Trophoblast cell (in vitro differentiated cells and primary cell): ENCODE measurements at regions not wholly inside any gene's neighbourhood (a gene's known extent, or its start where the extent isn't known, plus 50 kb on each side); places are given as distances from the start of the nearest gene placed in this dataset.

Source experiments
- DNase-seq, 2 donors: peaks; one replicate each; pipeline ENCODE4 v3.0.0-alpha.2; 2016
- H2AFZ ChIP-seq: 2 replicates; pipeline ENCODE4 v1.6.1; 2013; ENCODE audit warnings: low read length, moderate library complexity, mild to moderate bottlenecking; ENCODE audit not compliant: insufficient read depth, poor library complexity
- H2AK5ac ChIP-seq: 2 replicates; pipeline ENCODE4 v1.6.1; 2013; ENCODE audit warnings: mild to moderate bottlenecking, low read length
- H2BK120ac ChIP-seq: 2 replicates; pipeline ENCODE4 v1.6.1; 2013; ENCODE audit warnings: low read length, mild to moderate bottlenecking, moderate library complexity; ENCODE audit not compliant: insufficient read depth, poor library complexity
- H2BK12ac ChIP-seq: 2 replicates; pipeline ENCODE4 v1.6.1; 2013; ENCODE audit warnings: mild to moderate bottlenecking, low read length, moderate library complexity
- H2BK5ac ChIP-seq: 2 replicates; pipeline ENCODE4 v1.6.1; 2013; ENCODE audit warnings: low read length, low read depth, moderate library complexity, mild to moderate bottlenecking; ENCODE audit not compliant: poor library complexity
- H3K14ac ChIP-seq: 2 replicates; pipeline ENCODE4 v1.6.1; 2013; ENCODE audit warnings: mild to moderate bottlenecking, low read length
- H3K18ac ChIP-seq: 2 replicates; pipeline ENCODE4 v1.6.1; 2013; ENCODE audit warnings: mild to moderate bottlenecking, low read length
- H3K23ac ChIP-seq: 2 replicates; pipeline ENCODE4 v1.6.1; 2013; ENCODE audit warnings: low read length
- H3K27ac ChIP-seq: 2 replicates; pipeline ENCODE4 v1.5.1; 2013; ENCODE audit warnings: low read depth, mild to moderate bottlenecking, inconsistent platforms, low read length, moderate library complexity
- H3K27me3 ChIP-seq: 2 replicates; pipeline ENCODE4 v1.6.1; 2013; ENCODE audit warnings: inconsistent platforms, mild to moderate bottlenecking, low read length, moderate library complexity; ENCODE audit not compliant: insufficient read depth
- H3K36me3 ChIP-seq, 2 experiments: 1 replicate in 1 of 2; 2 replicates in 1 of 2; pipeline ENCODE4 v1.6.1; 2013; ENCODE audit warnings: low read length in 2 of 2, mild to moderate bottlenecking in 2 of 2, moderate library complexity in 1 of 2; ENCODE audit not compliant: insufficient read depth in 2 of 2, control insufficient read depth in 1 of 2
- H3K4ac ChIP-seq: 2 replicates; pipeline ENCODE4 v1.6.1; 2013; ENCODE audit warnings: low read depth, mild to moderate bottlenecking, low read length, moderate library complexity
- H3K4me1 ChIP-seq, 2 experiments: 1 replicate in 1 of 2; 2 replicates in 1 of 2; pipeline ENCODE4 v1.6.1; 2013; ENCODE audit warnings: low read length in 2 of 2, mild to moderate bottlenecking in 2 of 2, moderate library complexity in 1 of 2; ENCODE audit not compliant: insufficient read depth in 2 of 2, control insufficient read depth in 1 of 2
- H3K4me2 ChIP-seq: 2 replicates; pipeline ENCODE4 v1.6.1; 2013; ENCODE audit warnings: inconsistent platforms, mild to moderate bottlenecking, low read length, moderate library complexity
- H3K4me3 ChIP-seq: 2 replicates; pipeline ENCODE4 v1.5.1; 2013; ENCODE audit warnings: mild to moderate bottlenecking, low read depth, low read length, inconsistent platforms
- H3K79me1 ChIP-seq: one replicate; pipeline ENCODE4 v1.6.1; 2013; ENCODE audit warnings: low read length
- H3K79me2 ChIP-seq: 2 replicates; pipeline ENCODE4 v1.6.1; 2013; ENCODE audit warnings: low read length, mild to moderate bottlenecking; ENCODE audit not compliant: control insufficient read depth, insufficient read depth, poor library complexity
- H3K9ac ChIP-seq: 2 replicates; pipeline ENCODE4 v1.6.1; 2013; ENCODE audit warnings: mild to moderate bottlenecking, low read length
- H3K9me3 ChIP-seq: 2 replicates; pipeline ENCODE4 v1.6.1; 2013; ENCODE audit warnings: low read depth, mild to moderate bottlenecking, control low read depth, inconsistent platforms, low read length; ENCODE audit not compliant: insufficient read depth
- H4K12ac ChIP-seq: 2 replicates; pipeline ENCODE4 v1.6.1; 2013; ENCODE audit warnings: low read depth, mild to moderate bottlenecking, low read length, moderate library complexity
- H4K8ac ChIP-seq: 2 replicates; pipeline ENCODE4 v1.6.1; 2013; ENCODE audit warnings: low read depth, mild to moderate bottlenecking, low read length, moderate library complexity
- H4K91ac ChIP-seq: one replicate; pipeline ENCODE4 v1.6.1; 2013; ENCODE audit warnings: low read depth, mild to moderate bottlenecking, low read length, moderate library complexity
- WGBS: extraction: QIAGEN DNeasy Blood & Tissue Kit; methylation state at CpG from one replicate; pipeline ENCODE4 v1.1.7; 2013; ENCODE audit warnings: missing lambda C conversion rate; ENCODE audit not compliant: insufficient read length, insufficient coverage; ENCODE audit errors: extremely low coverage; 5-methylcytosine and 5-hydroxymethylcytosine counted together

DNA sequence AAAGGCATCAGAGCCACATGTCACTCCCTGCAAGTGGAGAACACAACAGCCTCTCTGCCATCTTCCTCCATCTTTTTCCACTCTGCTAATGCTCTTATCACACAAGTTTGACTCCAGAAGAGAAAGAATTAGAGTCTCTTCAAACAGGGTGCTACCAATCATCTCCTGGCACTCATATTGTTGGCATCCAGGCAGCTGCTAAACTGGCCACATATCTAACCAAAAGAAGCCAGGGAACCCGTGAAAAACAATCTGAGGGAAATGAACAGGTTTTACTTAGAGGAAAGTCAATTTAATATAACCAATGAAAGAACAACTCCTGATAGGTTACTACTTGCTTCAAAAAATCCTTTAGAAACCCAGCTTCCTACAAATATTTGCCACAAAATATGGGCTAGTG lies 117.2 kb downstream of the SLC25A46 start:
- H2BK12ac ChIP-seq = no peak overlapping the region
- no peak overlapping the region for H3K4me3 ChIP-seq
- H2BK5ac ChIP-seq = no peak overlapping the region
- no peak overlapping the region for H3K14ac ChIP-seq
- no peaks in the 10 kb centered on the region for H3K79me2 ChIP-seq
- no peak overlapping the region for H4K12ac ChIP-seq
- H3K27ac ChIP-seq = no peak overlapping the region
- DNase-seq = no peak
- no peak overlapping the region for H3K18ac ChIP-seq
- H2AK5ac ChIP-seq = no peak overlapping the region
- peaks cover 0 to 3% of the 10 kb centered on the region in 2 experiments for H3K4me1 ChIP-seq
- H2AFZ ChIP-seq = no peak overlapping the region
- H4K8ac ChIP-seq = no peak overlapping the region
- no CpG with 5 or more reads among the region's 1 CpG for WGBS
- no peak overlapping the region for H2BK120ac ChIP-seq
- H3K4ac ChIP-seq = no peak overlapping the region
- H3K23ac ChIP-seq = no peak overlapping the region
- H3K9ac ChIP-seq = no peak overlapping the region
- H4K91ac ChIP-seq = no peak overlapping the region
- H3K9me3 ChIP-seq = no peaks in the 10 kb centered on the region
- no peaks in the 10 kb centered on the region for H3K79me1 ChIP-seq
- no peaks in the 10 kb centered on the region for H3K27me3 ChIP-seq
- H3K36me3 ChIP-seq = no peaks in the 10 kb centered on the region
- H3K4me2 ChIP-seq = no peak overlapping the region

DNA sequence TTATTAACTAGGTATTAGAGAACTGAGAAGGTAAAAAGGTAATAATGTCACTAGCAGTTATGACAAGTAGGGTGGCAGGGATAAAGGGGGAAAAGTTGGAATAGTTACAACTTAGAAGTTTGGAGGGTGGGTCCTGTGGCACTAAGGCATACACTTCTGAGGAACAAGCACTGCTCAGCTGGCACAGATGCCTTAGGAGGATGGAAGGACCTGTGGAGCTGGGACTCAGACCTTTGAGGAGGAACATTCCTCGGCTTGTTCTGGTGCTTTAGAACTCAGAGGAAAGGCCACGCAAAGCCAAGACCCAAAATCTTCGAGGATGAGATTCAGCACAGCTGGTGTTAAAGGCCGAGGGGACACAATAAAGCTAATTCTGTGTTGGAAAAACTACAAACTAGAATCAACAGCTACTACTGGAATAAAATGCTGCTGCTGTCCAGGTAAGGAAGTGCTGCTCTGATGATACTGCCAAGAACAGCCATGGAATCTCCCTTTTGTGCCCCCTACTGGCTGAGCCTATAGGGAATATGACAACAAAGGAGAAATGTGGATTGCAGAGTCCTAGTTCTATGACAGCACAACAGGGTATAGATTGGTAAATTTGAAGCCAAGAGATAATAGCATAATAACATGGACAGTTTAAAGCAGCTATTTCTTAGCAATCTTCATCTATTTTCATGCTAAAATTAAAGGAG lies 126.7 kb downstream of the SLC25A46 start:
- no CpG with 5 or more reads among the region's 4 CpGs for WGBS
- H4K91ac ChIP-seq = no peak overlapping the region
- no peak overlapping the region for H3K4me2 ChIP-seq

DNA sequence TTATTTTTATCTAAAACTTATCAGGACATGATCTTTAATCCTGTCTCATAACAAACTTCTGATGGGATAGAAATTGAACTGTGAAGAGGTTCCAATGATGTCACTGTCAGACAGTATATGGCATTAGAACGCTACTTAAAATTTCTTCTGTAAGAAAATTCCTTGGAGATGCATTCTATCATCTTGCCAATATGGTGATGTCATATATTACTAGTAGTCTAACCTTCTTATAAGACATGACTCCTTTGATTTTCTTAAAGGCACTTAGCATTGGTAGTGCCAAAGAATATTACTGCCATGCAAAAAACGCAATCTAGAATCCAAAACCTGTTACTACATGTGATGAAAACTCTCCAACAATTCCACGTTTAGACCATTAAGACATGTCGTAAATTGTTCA lies 131.1 kb downstream of the SLC25A46 start:
- H3K4me3 ChIP-seq = no peak overlapping the region
- H3K79me1 ChIP-seq = no peaks in the 10 kb centered on the region
- no peak overlapping the region for H4K8ac ChIP-seq
- no peak overlapping the region for H3K14ac ChIP-seq
- H3K4me1 ChIP-seq = no peaks in the 10 kb centered on the region
- H3K4ac ChIP-seq = no peak overlapping the region
- no CpG with 5 or more reads among the region's 4 CpGs for WGBS
- H3K23ac ChIP-seq = no peak overlapping the region
- H4K12ac ChIP-seq = no peak overlapping the region
- no peaks in the 10 kb centered on the region for H3K79me2 ChIP-seq
- no peaks in the 10 kb centered on the region for H3K27me3 ChIP-seq
- no peak overlapping the region for H3K27ac ChIP-seq
- H2BK12ac ChIP-seq = no peak overlapping the region
- H3K9ac ChIP-seq = no peak overlapping the region
- H3K4me2 ChIP-seq = no peak overlapping the region
- no peak overlapping the region for H2BK120ac ChIP-seq
- no peaks in the 10 kb centered on the region for H3K9me3 ChIP-seq
- DNase-seq = no peak
- H4K91ac ChIP-seq = no peak overlapping the region
- H3K36me3 ChIP-seq = no peaks in the 10 kb centered on the region
- no peak overlapping the region for H2BK5ac ChIP-seq
- no peak overlapping the region for H3K18ac ChIP-seq
- no peak overlapping the region for H2AK5ac ChIP-seq
- no peak overlapping the region for H2AFZ ChIP-seq

More for the DNA sequence above, 126.7 kb downstream of the SLC25A46 start:
- H2BK120ac ChIP-seq = no peak overlapping the region
- H3K4me3 ChIP-seq = no peak overlapping the region
- no peaks in the 10 kb centered on the region for H3K9me3 ChIP-seq
- H2AFZ ChIP-seq = no peak overlapping the region
- peak; percentile 10 to 58 for DNase-seq
- H3K27ac ChIP-seq = no peak overlapping the region
- no peak overlapping the region for H4K12ac ChIP-seq
- H3K79me2 ChIP-seq = no peaks in the 10 kb centered on the region
- H4K8ac ChIP-seq = no peak overlapping the region
- no peaks in the 10 kb centered on the region for H3K36me3 ChIP-seq
- no peak overlapping the region for H2BK12ac ChIP-seq
- no peaks in the 10 kb centered on the region for H3K79me1 ChIP-seq
- no peak overlapping the region for H3K9ac ChIP-seq
- no peaks in the 10 kb centered on the region for H3K27me3 ChIP-seq
- no peak overlapping the region for H3K23ac ChIP-seq
- no peaks in the 10 kb centered on the region for H3K4me1 ChIP-seq
- no peak overlapping the region for H2AK5ac ChIP-seq
- H2BK5ac ChIP-seq = no peak overlapping the region
- H3K14ac ChIP-seq = no peak overlapping the region
- H3K18ac ChIP-seq = no peak overlapping the region
- H3K4ac ChIP-seq = no peak overlapping the region

DNA sequence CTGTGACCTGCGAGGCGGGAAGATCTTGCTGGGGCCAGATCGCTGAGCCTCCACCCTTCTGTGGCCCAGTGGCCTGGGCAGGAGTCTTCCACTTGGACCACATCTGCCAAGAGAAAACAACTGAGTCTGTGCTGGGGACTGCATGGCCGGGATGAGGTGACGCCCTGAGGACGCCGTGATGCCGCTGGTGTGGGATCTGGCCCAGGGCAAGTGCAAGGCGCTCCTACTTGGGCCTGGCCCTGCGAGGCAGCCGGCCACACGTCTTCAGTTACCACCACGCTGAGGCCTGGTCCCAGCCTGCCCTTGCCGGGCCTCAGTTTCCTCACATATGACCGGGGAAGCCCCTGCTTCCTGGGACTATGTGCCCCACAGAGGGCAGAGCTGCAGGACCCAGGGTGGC lies 133.4 kb downstream of the SLC25A46 start:
- Histone ChIP-seq H3K4me3 (peak overlapping the region; percentile 18), H4K8ac (no peak overlapping the region), H2AFZ (no peak overlapping the region), H3K79me1 (no peaks in the 10 kb centered on the region), H3K23ac (no peak overlapping the region), H2BK12ac (no peak overlapping the region), H3K18ac (no peak overlapping the region), H4K12ac (no peak overlapping the region), H3K9ac (no peak overlapping the region), H2AK5ac (no peak overlapping the region), H3K79me2 (no peaks in the 10 kb centered on the region), H4K91ac (no peak overlapping the region), H3K4me2 (no peak overlapping the region), H2BK5ac (no peak overlapping the region), H3K9me3 (no peaks in the 10 kb centered on the region), H3K4me1 (no peaks in the 10 kb centered on the region), H3K27me3 (no peaks in the 10 kb centered on the region), H2BK120ac (no peak overlapping the region), H3K4ac (no peak overlapping the region), H3K36me3 (no peaks in the 10 kb centered on the region), H3K14ac (no peak overlapping the region), H3K27ac (no peak overlapping the region)
- no CpG with 5 or more reads among the region's 15 CpGs for WGBS
- DNase-seq = no peak
